CD4-positive, alpha-beta T cell treated with Interleukin-17A for 1 hour (primary cell): ENCODE measurements at regions not wholly inside any gene's neighbourhood (a gene's known extent, or its start where the extent isn't known, plus 50 kb on each side); places are given as distances from the start of the nearest gene placed in this dataset.

Experiments
- DNase-seq: peaks from one replicate; pipeline ENCODE4 v3.0.0-alpha.2; 2020

GRCh38 chr17:33481652-33482051, 188.6 kb upstream of the ASIC2 start:
- no peak for DNase-seq

DNA sequence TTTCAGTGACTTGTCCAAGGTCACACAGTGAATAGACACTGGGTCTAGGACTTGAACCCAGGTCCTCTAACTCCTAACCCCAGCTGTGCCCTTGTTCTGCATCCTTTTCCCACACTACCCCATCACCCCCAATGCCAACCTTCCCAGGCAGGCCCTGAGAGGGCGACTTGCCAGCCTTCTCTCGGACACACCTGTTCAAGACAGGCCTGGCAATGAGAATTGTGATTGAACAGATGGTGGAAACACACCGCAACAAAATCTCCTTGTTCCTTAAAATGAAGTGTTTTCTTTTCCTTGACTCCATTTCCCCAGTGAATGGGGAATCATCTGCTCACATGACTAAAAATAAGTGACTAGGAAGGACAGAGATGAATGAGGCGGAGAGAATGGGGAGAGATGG, 189.5 kb upstream of the ASIC2 start:
- DNase-seq = no peak

DNA sequence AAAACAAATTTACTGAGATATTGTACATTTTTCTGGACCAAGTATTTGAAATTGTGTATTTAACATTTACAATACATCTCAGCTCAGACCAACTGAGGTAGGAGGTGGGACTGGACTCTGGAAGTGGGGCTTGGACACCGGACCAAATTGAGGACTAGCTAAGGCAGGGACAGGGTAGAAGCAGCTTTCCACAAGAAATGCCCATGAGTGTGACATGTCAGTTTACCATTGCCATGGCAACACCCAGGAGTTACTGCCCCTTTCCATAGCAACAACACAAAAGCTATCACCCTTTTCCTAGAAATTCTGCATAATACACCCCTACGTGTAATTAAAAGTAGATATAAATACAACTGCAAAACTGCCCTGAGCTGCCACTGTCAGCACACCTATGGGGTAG, 191.5 kb upstream of the ASIC2 start:
- no peak for DNase-seq

- DNase-seq = no peak
Measured at GRCh38 chr17:33486135-33486885, 193.2 kb upstream of the ASIC2 start.

DNA sequence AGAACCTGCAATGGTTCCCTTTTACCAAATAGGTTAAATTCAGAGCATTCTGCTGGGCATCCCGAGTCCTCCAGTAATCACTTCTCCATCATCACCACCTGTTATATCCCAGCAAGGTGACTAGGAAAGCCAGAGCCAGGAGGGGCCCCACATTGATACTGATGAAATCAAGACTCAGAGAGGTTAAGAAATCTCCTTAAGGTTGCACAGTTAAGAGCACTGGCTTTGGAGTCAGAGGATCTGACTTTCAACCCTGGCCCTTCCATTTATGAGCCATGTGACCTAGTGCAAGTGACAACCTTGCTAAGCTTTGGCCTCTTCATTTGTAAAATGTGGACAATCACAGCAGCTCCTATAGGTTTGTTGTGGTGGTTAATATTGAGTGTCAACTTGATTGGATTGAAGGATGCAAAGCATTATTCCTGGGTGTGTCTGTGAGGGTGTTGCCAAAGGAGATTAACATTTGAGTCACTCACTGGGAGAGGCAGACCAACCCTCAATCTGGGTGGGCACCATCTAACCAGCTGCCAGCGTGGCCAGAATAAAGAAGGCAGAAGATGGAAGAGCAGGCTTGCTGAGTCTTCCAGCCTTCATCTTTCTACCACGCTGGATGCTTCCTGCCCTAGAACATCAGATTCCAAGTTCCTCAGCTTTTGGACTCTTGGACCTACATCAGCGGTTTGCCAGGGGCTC, 194.2 kb upstream of the ASIC2 start:
- no peak for DNase-seq

DNA sequence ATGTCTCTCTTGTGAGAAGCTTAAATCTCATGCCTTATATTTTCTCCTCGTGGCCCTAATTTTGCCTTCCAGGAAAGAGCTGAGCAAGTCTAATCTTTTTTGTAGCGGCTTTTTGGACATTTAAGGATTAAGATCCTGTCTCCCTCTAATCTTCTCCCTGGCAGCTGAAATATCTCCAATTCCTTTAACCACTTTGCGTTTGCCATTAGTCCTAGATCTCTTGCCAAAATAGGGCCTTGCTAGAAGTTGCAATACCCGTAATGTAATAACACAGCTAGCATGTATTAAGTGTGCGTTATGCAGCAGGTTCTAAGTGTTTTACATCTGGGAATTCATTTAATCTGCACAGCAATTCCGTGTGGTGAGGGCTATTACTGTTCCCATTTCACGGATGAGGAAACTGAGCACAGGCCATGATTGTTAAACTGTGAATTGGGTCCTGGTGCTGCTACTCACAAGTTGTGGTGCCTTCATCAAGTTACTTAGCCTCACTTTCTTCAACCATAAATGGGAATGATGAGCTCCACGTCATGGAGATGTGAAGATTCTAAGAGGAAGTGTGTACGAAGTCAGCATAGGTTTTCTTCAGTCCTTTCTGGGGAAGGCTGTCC, 198.9 kb upstream of the ASIC2 start:
- no peak for DNase-seq

GRCh38 chr17:33492731-33493265, 199.7 kb upstream of the ASIC2 start:
- no peak for DNase-seq

GRCh38 chr17:33493566-33493965, 200.5 kb upstream of the ASIC2 start:
- no peak for DNase-seq

DNA sequence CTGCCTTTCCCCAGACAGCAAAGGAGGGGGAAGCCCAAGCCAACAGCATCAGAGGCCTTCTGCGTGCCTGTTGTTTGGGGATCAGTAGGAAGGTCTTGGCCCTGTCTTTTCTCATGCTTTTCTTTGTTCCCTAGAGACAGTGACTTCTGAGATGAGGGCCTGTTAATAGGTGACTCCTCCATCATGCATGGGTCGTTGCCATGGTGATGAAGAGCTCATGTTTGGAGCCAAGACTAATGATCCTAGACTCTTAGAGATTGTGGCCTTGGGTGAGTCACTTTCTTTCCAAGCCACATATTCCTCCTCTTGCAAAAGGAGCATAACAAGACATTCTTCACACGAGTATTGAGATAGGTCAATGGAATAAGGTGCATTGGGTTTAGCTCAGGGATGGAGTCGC, 201.1 kb upstream of the ASIC2 start:
- no peak for DNase-seq

- no peak for DNase-seq
Measured at GRCh38 chr17:33497623-33498022, 204.5 kb upstream of the ASIC2 start.

GRCh38 chr17:33498069-33498468, 205.0 kb upstream of the ASIC2 start:
- no peak for DNase-seq

GRCh38 chr17:33499040-33499439, 205.9 kb upstream of the ASIC2 start:
- DNase-seq = no peak

GRCh38 chr17:33500151-33500550, 207.1 kb upstream of the ASIC2 start:
- DNase-seq = no peak

- DNase-seq = no peak
Measured at GRCh38 chr17:33501185-33501584, 208.1 kb upstream of the ASIC2 start.

DNA sequence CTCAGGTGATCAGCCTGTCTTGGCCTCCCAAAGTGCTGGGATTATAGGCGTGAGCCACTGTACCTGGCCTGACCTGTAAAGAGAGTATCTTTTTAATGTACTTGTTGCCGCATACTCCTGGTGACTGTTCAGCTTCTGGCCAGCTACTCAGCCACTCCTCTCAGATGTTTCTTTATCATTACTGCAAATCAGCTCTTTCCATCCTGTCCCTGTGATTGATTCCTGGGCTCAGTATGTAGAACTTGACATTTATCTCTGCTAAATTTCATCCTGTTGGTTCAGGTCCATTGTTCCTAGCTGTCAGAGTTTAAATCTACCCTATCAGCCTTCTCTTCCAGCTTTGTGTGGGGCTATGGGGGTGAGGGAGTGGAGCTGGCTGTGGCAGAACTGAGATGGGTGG, 211.5 kb upstream of the ASIC2 start:
- DNase-seq = no peak

DNA sequence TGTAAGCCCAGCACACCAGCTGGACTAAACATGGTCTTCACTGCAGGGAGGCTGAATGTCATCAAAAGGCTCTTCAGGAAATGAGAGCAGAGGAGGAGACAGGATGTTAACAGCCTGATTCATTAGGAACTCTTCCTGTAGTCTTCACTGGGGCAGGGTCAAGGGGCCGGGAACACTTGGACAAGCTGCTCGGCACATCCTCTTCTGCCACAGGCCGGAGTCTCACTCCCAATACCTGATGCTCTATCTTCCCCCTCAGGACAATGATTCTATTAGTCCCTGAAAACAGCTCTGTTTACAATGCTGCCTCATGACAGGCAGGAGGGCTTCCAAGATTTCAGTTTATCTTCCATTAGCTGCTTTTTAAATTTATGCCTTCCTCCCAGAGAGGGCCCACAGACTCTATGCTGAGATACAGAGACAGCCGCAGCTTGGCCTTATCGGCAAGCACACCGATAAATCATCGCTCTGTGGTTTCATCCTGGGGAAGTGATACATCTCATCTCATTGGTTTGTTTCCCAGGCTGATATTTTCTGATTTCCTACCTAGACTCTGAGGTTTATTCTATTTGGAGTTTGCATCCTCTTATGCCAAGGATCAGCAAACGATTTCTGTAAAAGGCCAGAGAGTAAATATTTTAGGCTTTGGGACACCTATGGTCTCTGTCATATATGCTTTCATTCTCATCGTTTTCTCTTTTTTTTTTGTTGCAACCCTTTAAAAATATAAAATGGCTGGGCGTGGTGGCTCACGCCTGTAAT, 214.0 kb upstream of the ASIC2 start:
- no peak for DNase-seq

DNA sequence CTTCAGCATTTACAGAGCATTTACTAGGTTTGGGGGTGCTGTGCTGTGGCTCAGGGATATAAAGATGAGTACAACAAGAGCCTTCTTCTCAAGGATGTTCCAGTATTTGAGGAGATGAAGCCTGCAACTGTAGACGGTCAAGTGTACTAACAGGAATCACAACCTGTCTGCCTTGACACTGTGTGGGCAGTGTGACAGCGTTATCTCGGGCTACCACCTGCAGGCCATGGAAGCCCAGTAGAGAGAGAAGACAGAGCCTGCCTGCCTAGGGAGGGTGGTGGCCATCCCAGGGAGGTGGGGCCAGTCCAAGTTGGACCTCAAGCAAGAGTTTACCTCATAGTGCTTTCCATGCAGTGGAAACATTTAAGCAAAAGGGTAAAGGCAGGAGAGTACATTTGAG, 215.1 kb upstream of the ASIC2 start:
- no peak for DNase-seq

GRCh38 chr17:33509331-33509730, 216.2 kb upstream of the ASIC2 start:
- no peak for DNase-seq

DNA sequence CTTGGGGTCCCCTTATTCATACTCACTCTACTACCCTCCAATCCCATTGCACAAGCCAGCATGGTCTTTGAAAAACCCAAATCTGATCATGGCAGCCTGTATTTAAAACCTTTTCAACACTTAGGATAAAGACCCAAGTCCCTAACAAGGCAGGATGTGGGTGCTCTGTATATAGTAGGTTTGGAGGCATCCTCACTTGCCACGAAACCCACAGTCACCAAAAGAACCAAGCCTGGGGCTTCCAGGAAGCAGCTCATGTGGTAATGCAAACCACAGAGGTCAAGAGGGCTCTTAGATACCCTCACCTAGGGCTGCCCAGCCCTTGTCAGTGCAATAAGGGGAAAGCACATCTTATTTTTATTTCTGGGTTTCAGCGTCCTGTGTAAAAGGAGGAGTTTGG, 218.6 kb upstream of the ASIC2 start:
- DNase-seq = peak; percentile 1

DNA sequence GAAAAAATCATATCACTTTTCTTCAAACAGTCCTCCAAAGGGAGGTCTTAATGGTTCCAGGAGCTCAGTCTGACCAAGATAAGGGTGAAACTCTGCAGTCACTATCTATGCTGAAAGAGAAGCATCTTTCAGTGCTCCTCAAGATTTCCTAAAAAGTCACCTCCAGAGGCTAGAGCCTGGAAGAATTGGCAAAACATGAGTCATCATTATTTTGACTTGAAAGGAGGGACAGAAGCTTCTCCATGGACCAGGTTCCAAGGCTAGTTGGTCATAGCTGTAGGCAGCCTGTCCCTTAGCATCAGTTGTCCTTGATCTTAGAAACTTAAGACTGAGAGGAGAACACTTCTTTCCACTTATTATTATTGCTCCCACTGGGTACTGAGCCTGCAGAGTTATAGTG, 219.0 kb upstream of the ASIC2 start:
- no peak for DNase-seq

DNA sequence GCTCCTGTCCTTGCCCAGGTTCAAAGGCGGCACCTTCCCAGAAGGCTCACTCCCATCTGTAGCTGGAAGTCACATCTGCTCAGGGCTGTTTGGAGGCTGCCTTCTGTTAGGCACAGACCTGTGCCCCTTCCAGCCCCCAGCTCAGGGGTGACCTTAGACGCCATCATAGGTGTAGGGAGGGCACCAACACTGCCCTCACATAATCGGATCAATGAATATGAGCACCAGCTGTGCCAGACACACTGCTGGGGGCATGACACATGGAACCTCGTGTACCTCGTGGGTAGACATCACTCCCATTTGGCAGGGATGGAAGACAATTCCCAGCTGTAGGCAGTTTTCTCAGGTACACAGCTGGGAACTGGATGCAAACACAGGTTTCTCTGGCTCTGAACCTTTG, 220.7 kb upstream of the ASIC2 start:
- DNase-seq = no peak

DNA sequence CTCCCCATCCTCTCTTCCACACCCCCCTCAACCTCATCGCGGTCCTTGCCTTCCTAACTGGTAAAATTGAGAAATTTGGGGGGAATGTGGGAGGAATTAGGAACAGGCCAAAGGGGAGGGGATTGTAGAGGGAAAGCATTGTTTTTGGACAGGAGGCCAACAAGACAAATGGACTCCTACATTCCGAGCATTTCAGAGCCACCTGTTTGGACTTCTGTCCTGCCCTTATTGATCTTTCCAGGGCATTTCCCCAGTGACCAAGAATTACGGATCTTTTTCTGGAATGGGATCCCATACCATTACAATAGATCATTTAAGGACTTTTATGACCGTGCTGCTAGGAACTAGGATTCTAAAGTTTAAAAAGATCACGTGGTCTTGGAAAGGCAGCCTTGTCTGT, 221.3 kb upstream of the ASIC2 start:
- DNase-seq = no peak

DNA sequence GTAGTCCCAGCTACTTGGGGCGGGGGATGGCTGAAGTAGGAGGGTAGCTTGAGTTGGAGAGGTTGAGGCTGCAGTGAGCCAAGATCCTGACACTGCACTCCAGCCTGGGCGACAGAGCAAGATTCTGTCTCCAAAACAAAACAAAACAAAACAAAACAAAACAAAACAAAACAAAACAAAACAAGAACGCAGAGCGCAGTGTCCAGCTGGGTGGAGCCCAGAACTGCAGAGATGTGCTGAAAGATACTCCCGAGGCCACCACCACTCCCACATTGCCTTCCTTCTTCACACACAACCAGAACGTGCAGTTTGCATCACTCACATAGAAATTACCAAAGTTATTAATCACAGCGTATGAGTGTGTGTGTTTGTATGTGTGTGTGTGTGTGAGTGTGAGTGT, 222.9 kb upstream of the ASIC2 start:
- DNase-seq = no peak
